GM12878 (cell line): ENCODE measurements at regions not wholly inside any gene's neighbourhood (a gene's known extent, or its start where the extent isn't known, plus 50 kb on each side); places are given as distances from the start of the nearest gene placed in this dataset.

Experiments
- ATAC-seq: fragments of 200-7000 bp; cut with Tn5 transposase; 3 replicates; pipeline ENCODE4 v1.9.1; 2020; ENCODE audit warnings: mild to moderate bottlenecking, moderate library complexity
- BruUV-seq: library from RNA; stranded (reverse); fragments of 400-500 nt; replicated peaks from 2 replicates; lab custom pipeline; 2021; lab: Mats Ljungman, UMichigan
- CTCF ChIA-PET: fragments of 300-600 bp; sonication (Branson Sonifier 250); formaldehyde crosslinking; extraction: SDS; loops from one replicate; lab custom pipeline; 2021; ENCODE audit warnings: inconsistent platforms; lab: Yijun Ruan, JAX
- POLR2A ChIA-PET: fragments of 350-600 bp; formaldehyde crosslinking; extraction: SDS; loops from one replicate; lab custom pipeline; 2021; ENCODE audit warnings: inconsistent platforms; lab: Charles Lee
- RAD21 ChIA-PET: fragments of 300-600 bp; sonication (Branson Sonifier 250); formaldehyde crosslinking; loops from one replicate; lab custom pipeline; 2023; ENCODE audit warnings: antibody characterized with exemption; ENCODE audit not compliant: unreplicated experiment; lab: Charles Lee
- SMC1A ChIA-PET: fragments of 300-600 bp; sonication (Branson Sonifier 250); formaldehyde crosslinking; loops from one replicate; lab custom pipeline; 2023; ENCODE audit not compliant: unreplicated experiment, uncharacterized antibody; lab: Charles Lee
- DNase-seq: peaks from one replicate; pipeline ENCODE4 v3.0.0-alpha.2; 2011; ENCODE audit warnings: low read depth, low spot score
- FAIRE-seq: peaks from 3 replicates; lab custom pipeline; 2011; peaks lifted over from hg19 to GRCh38; lab: Jason Lieb, UNC
- H2AFZ ChIP-seq: 2 replicates; pipeline ENCODE4 v1.6.0; 2011; ENCODE audit warnings: low read depth, low read length, control low read depth; ENCODE audit not compliant: control insufficient read depth
- H3K27ac ChIP-seq: 2 replicates; pipeline ENCODE4 v1.5.1; 2011; ENCODE audit warnings: control low read depth; ENCODE audit not compliant: control insufficient read depth, insufficient read depth
- H3K27me3 ChIP-seq, 2 experiments: replicated peaks in 1 of 2; 2 replicates each; pipeline versions ENCODE4 v1.6.0 to v1.6.1; 2011; ENCODE audit warnings: low read length in 1 of 2; ENCODE audit not compliant: control insufficient read depth in 2 of 2, insufficient read depth in 2 of 2
- H3K36me3 ChIP-seq, 2 experiments: 2 replicates each; pipeline ENCODE4 v1.5.1; 2011; ENCODE audit warnings: low read length in 1 of 2; ENCODE audit not compliant: control insufficient read depth in 2 of 2, insufficient read depth in 2 of 2
- H3K4me1 ChIP-seq: 2 replicates; pipeline ENCODE4 v1.6.1; 2011; ENCODE audit warnings: mild to moderate bottlenecking, low read length, moderate library complexity, mixed read lengths; ENCODE audit not compliant: control insufficient read depth, insufficient read depth
- H3K4me2 ChIP-seq: 2 replicates; pipeline ENCODE4 v1.6.0; 2011; ENCODE audit warnings: control low read depth; ENCODE audit not compliant: control insufficient read depth, insufficient read depth
- H3K4me3 ChIP-seq: fragments of 200-600 bp; sonication (generic); 2 replicates; pipeline ENCODE4 v1.5.1; 2016
- H3K79me2 ChIP-seq: 2 replicates; pipeline ENCODE4 v1.6.0; 2011; ENCODE audit warnings: low read length; ENCODE audit not compliant: control insufficient read depth, insufficient read depth
- H3K9ac ChIP-seq: 2 replicates; pipeline ENCODE4 v1.8.0; 2011; ENCODE audit warnings: low read length, control low read depth, mixed read lengths; ENCODE audit not compliant: control insufficient read depth, insufficient read depth
- H3K9me3 ChIP-seq: replicated peaks from 3 replicates; pipeline ENCODE4 v1.5.1; 2011; ENCODE audit warnings: mild to moderate bottlenecking, low read length; ENCODE audit not compliant: control insufficient read depth, insufficient read depth
- H4K20me1 ChIP-seq: 2 replicates; pipeline ENCODE4 v1.6.0; 2011; ENCODE audit not compliant: control insufficient read depth, insufficient read depth
- CREM ChIP-seq: IDR thresholded peaks from 2 replicates; pipeline ENCODE4 v1.6.1; 2014; ENCODE audit warnings: antibody characterized with exemption, low read depth
- HDAC2 ChIP-seq: fragments of 200-600 bp; sonication (generic); IDR thresholded peaks from 2 replicates; pipeline ENCODE4 v1.6.1; 2017
- IKZF1 ChIP-seq: fragments of 450-650 bp; conservative IDR thresholded peaks from 2 replicates; pipeline ENCODE4 v1.6.1; 2017; ENCODE audit warnings: antibody characterized with exemption, mild to moderate bottlenecking
- KLF5 ChIP-seq: fragments of 450-650 bp; IDR thresholded peaks from 2 replicates; pipeline ENCODE4 v1.6.1; 2014; ENCODE audit warnings: mild to moderate bottlenecking; ENCODE audit not compliant: partially characterized antibody
- RAD21 ChIP-seq: IDR thresholded peaks from 2 replicates; pipeline ENCODE4 v1.6.1; 2011; ENCODE audit warnings: mild to moderate bottlenecking, low read depth, low read length, moderate library complexity; ENCODE audit not compliant: insufficient read depth
- RBBP5 ChIP-seq: fragments of 200-600 bp; sonication (generic); conservative IDR thresholded peaks from 2 replicates; pipeline ENCODE4 v1.6.1; 2016
- SMC3 ChIP-seq: IDR thresholded peaks from 2 replicates; pipeline ENCODE4 v1.6.1; 2011; ENCODE audit warnings: low read length, improper control_type of control experiment, borderline replicate concordance
- YY1 ChIP-seq: IDR thresholded peaks from 2 replicates; pipeline ENCODE4 v1.6.1; 2011; ENCODE audit warnings: low read depth, mild to moderate bottlenecking, low read length
- ZNF207 ChIP-seq: fragments of 450-650 bp; IDR thresholded peaks from 2 replicates; pipeline ENCODE4 v1.6.1; 2014; ENCODE audit warnings: antibody characterized with exemption, mild to moderate bottlenecking, borderline replicate concordance
- WGBS: methylation state at CpG from one replicate; pipeline ENCODE4 v1.1.6; 2016; ENCODE audit warnings: low lambda C conversion rate; ENCODE audit not compliant: insufficient replicate concordance, insufficient coverage; ENCODE audit errors: missing lambda C conversion rate; 5-methylcytosine and 5-hydroxymethylcytosine counted together
- in situ Hi-C: fragments of 300-500 bp; cut with MboI; formaldehyde crosslinking; loops from 9 replicates; pipeline ENCODE4 v1.14.3; 2018; ENCODE audit warnings: mixed read lengths
- intact Hi-C: fragments of 100-400 bp; cut with micrococcal nuclease; formaldehyde crosslinking; loops from one replicate; pipeline ENCODE4 v1.14.2; 2022; ENCODE audit not compliant: unreplicated experiment
- TF ChIP-seq, protein P1 (sequence below), 3 experiments: IDR thresholded peaks in 2 of 3; conservative IDR thresholded peaks in 1 of 3; 2 replicates each; pipeline ENCODE4 v1.5.1; 2011; ENCODE audit warnings: low read depth in 3 of 3, low read length in 3 of 3, mild to moderate bottlenecking in 3 of 3, control low read depth in 2 of 3, moderate library complexity in 2 of 3, inconsistent platforms in 1 of 3, mixed read lengths in 1 of 3; ENCODE audit not compliant: control insufficient read depth in 2 of 3, insufficient read depth in 1 of 3; ENCODE audit errors: extremely low read depth in 1 of 3

DNA sequence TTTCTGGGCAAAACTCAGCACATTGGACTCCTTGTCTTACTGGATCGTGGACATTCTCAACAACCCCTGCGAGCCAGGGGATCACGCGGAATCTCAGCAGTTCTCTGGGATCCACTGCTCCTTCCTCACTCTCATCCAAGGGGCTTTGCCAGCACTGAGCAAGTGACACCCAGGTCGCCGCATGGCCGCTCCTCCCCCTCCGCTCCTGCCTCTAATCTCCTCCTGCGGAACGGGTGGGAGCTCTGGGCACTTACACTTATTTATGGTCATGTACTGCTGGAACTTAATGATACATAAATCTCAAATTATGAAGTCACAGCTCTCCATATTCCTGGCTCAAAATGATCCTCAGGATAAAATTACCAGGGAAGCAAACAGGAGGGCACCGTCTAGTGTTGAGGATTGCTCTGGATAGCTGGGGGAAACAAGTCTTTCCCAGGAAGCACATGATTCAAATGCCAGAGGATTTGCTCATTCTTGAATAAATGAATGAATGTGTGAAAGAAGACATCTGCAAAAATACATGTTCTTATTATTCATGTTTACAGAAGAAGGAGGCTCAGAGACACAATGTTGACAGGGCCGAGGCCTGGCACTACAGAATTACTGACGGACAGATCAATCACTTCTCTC lies 1077.3 kb downstream of the TBC1D22A start:
- WGBS, result 67% methylated on average over 13 of the region's 13 CpGs
- in situ Hi-C loops, result no loop called here
- ATAC-seq, result no peak
- H3K9ac ChIP-seq, result no peak overlapping the region
- no peak overlapping the region for H3K27ac ChIP-seq
- H3K36me3 ChIP-seq, result no peaks in the 10 kb centered on the region
- no peak for FAIRE-seq
- CTCF ChIA-PET, result no interaction called here
- H3K4me1 ChIP-seq, result no peaks in the 10 kb centered on the region
- no peaks in the 10 kb centered on the region; the same call in 2 of the 3 replicates for H3K9me3 ChIP-seq
- H3K4me3 ChIP-seq, result no peak overlapping the region
- H2AFZ ChIP-seq, result no peak overlapping the region
- POLR2A ChIA-PET, result no interaction called here
- no peaks in the 10 kb centered on the region for H3K79me2 ChIP-seq
- no TSS peak for BruUV-seq
- H3K4me2 ChIP-seq, result no peak overlapping the region
- RAD21 ChIA-PET, result no interaction called here
- no peak for TF ChIP-seq HDAC2
- no peak for TF ChIP-seq KLF5
- no peak for TF ChIP-seq IKZF1
- TF ChIP-seq ZNF207, result no peak
- TF ChIP-seq CREM, result no peak
- DNase-seq, result no peak
- H3K27me3 ChIP-seq, result no peaks in the 10 kb centered on the region
- intact Hi-C loops, result no loop called here
- H4K20me1 ChIP-seq, result no peaks in the 10 kb centered on the region
- SMC1A ChIA-PET, result no interaction called here

GRCh38 chr22:47837703-47838102 lies 1075.3 kb downstream of the TBC1D22A start:
- no peaks in the 10 kb centered on the region for H3K36me3 ChIP-seq
- H3K79me2 ChIP-seq, result no peaks in the 10 kb centered on the region
- H3K4me2 ChIP-seq, result no peak overlapping the region
- H2AFZ ChIP-seq, result no peak overlapping the region
- no peaks in the 10 kb centered on the region for H3K4me1 ChIP-seq
- H4K20me1 ChIP-seq, result no peaks in the 10 kb centered on the region
- in situ Hi-C loops (no loop called here), intact Hi-C loops (no loop called here)
- no peaks in the 10 kb centered on the region for H3K27me3 ChIP-seq
- POLR2A ChIA-PET, result no interaction called here
- WGBS, result 6% methylated on average over 3 of the region's 3 CpGs
- no peaks in the 10 kb centered on the region; the same call in 2 of the 3 replicates for H3K9me3 ChIP-seq
- no peak overlapping the region for H3K4me3 ChIP-seq
- CTCF ChIA-PET, result interaction anchor here (0.8 kb wide), 3 partner anchors 26 to 113 kb away, joined by 3 to 4 read pairs (median 4); no protein-coding TSS in a partner anchor
- FAIRE-seq (no peak), ATAC-seq (no peak), DNase-seq (no peak)
- RAD21 ChIA-PET, result no interaction called here
- no peak overlapping the region for H3K27ac ChIP-seq
- SMC1A ChIA-PET, result interaction anchor here (0.6 to 1.0 kb wide), 2 partner anchors 205 to 321 kb away, joined by 3 read pairs; no protein-coding TSS in a partner anchor
- no peak overlapping the region for H3K9ac ChIP-seq
- TF ChIP-seq SMC3, result peak; percentile 22
- TF ChIP-seq, protein P1, sequence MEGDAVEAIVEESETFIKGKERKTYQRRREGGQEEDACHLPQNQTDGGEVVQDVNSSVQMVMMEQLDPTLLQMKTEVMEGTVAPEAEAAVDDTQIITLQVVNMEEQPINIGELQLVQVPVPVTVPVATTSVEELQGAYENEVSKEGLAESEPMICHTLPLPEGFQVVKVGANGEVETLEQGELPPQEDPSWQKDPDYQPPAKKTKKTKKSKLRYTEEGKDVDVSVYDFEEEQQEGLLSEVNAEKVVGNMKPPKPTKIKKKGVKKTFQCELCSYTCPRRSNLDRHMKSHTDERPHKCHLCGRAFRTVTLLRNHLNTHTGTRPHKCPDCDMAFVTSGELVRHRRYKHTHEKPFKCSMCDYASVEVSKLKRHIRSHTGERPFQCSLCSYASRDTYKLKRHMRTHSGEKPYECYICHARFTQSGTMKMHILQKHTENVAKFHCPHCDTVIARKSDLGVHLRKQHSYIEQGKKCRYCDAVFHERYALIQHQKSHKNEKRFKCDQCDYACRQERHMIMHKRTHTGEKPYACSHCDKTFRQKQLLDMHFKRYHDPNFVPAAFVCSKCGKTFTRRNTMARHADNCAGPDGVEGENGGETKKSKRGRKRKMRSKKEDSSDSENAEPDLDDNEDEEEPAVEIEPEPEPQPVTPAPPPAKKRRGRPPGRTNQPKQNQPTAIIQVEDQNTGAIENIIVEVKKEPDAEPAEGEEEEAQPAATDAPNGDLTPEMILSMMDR (IDR thresholded peaks at IDR 0.05 in 2 of 3, conservative IDR thresholded peaks at IDR 0.05 in 1 of 3; ENCODE audit: control insufficient read depth in 2 of 3, extremely low read depth in 1 of 3, insufficient read depth in 1 of 3, low read depth in 3 of 3, low read length in 3 of 3), result peak; percentile 33 to 52 (median 48); a peak in 5 of 6 replicates
- TF ChIP-seq RBBP5, result no peak
- peak; percentile 53 for TF ChIP-seq RAD21
- 0 out of 2 replicates have a peak, but pooled peaks have one; percentile 24 for TF ChIP-seq YY1
- BruUV-seq, result no TSS peak
